GM19351 (cell line): ENCODE measurements at regions not wholly inside any gene's neighbourhood (a gene's known extent, or its start where the extent isn't known, plus 50 kb on each side); places are given as distances from the start of the nearest gene placed in this dataset.
"Not testable (repeated sequence)": the region's sequence is repeated elsewhere in the genome, so short reads cannot be mapped to it uniquely, and the experiment has no call there.

Source experiments
- ATAC-seq: cut with Tn5 transposase; IDR thresholded peaks from one replicate; pipeline ENCODE4 v1.9.1; 2021; ENCODE audit warnings: mild to moderate bottlenecking, moderate library complexity; ENCODE audit not compliant: unreplicated experiment

DNA sequence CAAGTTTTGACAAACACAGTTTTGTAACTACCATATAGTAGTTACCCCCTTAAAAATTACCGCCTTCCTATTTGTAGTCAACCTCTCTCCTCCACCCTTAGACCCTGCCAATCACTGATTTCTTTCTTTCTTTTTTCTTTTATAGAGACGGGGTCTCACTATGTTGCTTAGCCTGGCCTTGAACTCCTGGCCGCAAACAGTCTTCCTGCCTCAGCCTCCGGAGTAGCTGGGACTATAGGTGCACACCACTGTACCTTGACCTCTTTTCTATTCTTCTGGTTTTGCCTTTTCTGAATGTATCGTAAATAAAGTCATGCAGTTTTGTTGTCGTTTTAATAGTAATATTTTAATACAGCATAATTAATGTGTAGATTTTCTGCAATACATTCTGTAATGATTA lies 460.3 kb downstream of the EPM2A start:
- no peak for ATAC-seq

- no peak for ATAC-seq
Measured at GRCh38 chr6:145275787-145276186, 459.5 kb downstream of the EPM2A start.

DNA sequence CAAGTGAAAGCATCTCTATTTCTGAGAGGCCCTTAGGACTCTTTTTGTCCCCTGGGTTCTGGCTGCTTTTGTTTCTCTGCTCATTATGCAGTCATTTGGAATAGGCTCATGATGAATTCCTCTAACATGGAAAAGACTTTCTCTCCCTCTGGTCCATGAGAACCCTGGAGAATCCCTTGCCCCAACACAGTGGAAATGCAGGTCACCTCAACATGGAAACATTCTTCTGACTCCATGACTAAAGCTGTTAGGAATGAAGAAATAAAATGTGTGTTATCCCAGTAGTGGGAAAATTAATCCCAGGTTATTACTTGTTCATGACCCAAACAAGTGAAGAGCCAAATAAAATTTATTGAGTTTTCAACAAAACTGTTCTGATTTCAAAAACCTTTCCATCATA lies 458.6 kb downstream of the EPM2A start:
- no peak for ATAC-seq

- no peak for ATAC-seq
Measured at GRCh38 chr6:145277358-145278086, 457.8 kb downstream of the EPM2A start.

- ATAC-seq, result no peak
Measured at GRCh38 chr6:145278163-145278807, 457.0 kb downstream of the EPM2A start.

GRCh38 chr6:145279551-145279950 lies 455.8 kb downstream of the EPM2A start:
- ATAC-seq, result no peak

GRCh38 chr6:145279993-145280392 lies 455.3 kb downstream of the EPM2A start:
- no peak for ATAC-seq

DNA sequence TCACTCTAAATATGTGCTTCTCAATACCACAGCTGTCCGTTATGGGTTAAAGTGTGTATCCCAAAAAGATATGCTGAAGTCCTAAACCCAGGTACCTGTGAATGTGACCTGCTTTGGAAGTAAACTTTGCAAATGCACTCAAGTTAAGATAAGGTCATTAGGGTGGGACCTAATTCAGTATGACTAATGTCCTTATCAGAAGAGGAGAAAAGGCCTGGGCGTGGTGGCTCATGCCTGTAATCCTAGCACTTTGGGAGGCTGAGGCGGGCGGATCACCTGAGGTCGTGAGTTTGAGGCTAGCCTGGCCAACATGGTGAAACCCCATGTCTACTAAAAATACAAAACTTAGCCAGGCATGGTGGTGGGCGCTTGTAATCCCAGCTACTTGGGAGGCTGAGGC lies 452.1 kb downstream of the EPM2A start:
- not testable (repeated sequence) for ATAC-seq

GRCh38 chr6:145283856-145284255 lies 451.5 kb downstream of the EPM2A start:
- no peak for ATAC-seq

GRCh38 chr6:145286916-145287315 lies 448.4 kb downstream of the EPM2A start:
- ATAC-seq, result no peak

DNA sequence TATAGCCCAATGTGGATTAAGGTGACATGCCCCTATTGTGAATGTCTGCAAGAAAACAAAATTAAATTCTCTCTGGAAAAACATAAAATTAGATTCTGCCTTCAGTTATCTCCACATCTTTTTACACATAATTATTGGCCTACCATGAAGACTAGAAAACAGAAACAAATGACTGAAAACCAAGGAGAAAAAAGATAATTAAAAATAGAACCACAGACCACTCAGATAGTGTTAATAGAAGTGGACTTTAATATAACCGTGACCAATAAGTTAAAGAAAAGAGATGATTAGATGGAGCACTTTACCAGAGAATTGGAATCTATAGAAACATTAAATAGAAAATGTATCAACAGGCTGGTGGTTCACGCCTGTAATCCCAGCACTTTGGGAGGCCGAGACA lies 445.7 kb downstream of the EPM2A start:
- ATAC-seq, result no peak

GRCh38 chr6:145290122-145290521 lies 445.2 kb downstream of the EPM2A start:
- ATAC-seq, result no peak

- no peak for ATAC-seq
Measured at GRCh38 chr6:145292066-145292465, 443.3 kb downstream of the EPM2A start.

- no peak for ATAC-seq
Measured at GRCh38 chr6:145294942-145295341, 440.4 kb downstream of the EPM2A start.

DNA sequence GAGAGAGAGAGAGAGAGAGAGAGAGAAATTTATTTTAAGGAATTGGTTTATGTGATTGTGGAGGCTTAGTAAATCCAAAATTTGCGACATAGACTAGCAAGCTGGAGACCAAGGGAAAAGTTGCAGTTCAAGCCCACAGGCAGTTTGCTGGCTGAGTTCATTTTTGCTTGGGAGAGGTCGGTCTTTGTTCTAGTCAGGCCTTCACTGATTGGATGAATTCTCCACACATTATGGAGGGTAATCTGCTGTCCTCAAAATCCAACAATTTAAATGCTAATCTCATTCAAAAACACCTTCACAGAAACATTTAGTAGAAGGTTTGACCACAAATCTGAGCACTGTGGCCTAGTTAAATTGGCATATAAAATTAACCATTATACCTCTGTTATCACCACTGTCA lies 439.6 kb downstream of the EPM2A start:
- no peak for ATAC-seq

GRCh38 chr6:145305670-145306069 lies 429.6 kb downstream of the EPM2A start:
- ATAC-seq, result no peak

DNA sequence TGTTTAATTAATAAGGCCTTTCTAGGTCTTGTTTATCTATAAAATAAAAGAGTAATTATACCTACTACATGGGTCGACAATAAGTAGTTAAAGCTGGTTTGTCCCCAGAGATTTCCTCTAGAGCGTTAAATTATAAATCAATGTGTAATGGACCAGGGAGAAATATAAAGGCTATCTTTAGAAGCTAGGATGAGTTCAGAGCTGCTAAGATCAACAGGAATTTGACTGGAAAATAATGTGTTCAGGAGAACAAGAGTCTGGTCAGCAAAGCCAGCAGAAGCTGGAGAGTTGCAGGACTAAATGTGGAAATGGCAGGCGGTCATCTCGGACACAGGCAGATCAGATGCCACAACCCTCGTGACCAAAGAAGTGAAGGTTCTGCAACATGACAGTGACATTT lies 428.8 kb downstream of the EPM2A start:
- no peak for ATAC-seq

GRCh38 chr6:145309842-145310535 lies 425.3 kb downstream of the EPM2A start:
- ATAC-seq, result no peak

GRCh38 chr6:145312481-145312880 lies 422.8 kb downstream of the EPM2A start:
- ATAC-seq, result no peak

DNA sequence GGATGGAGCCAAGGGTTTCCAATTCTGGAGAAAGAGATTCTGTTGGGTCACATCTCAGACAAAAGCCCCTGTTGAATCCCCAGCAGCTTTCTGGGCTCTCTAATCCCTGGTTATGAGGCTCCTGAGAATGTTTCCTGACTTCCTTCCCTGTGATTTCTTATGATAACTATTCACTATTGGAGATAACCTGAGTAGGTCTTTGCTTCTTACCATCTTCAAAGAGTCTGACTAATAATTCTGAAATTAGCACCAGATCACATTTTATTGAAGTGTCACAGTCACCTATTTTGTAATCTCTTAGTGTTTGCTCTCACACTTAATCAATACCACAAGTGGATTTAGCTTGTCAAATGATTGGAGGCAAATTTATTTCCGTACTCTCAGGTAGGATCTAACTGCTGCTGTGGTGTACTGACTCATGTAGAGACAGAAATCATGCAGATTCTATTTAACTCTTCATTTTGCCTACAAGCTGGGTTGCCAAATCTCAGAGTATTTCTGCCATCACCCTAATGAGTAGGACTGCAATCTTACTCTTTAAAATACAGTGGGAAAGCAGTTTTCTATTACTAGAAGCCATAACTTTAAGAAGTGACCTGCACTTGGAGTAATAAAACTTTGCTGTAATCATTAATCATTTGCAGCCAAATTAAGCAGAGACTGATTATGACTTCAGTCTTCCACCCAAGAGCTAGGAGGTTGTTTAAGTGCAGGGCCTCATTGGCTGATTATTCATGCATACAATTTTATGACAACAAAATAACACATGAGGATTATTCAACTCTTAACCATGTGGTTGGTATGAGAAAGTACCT lies 422.1 kb downstream of the EPM2A start:
- ATAC-seq, result no peak

GRCh38 chr6:145315982-145316600 lies 419.2 kb downstream of the EPM2A start:
- no peak for ATAC-seq
